Right forelimb (tissue), 1 donor: ENCODE measurements at regions not wholly inside any gene's neighbourhood (a gene's known extent, or its start where the extent isn't known, plus 50 kb on each side); places are given as distances from the start of the nearest gene placed in this dataset.
A peak's percentile ranks its signal among the peaks of the same experiment; 100 is the strongest.
"Not testable (repeated sequence)": the region's sequence is repeated elsewhere in the genome, so short reads cannot be mapped to it uniquely, and the experiment has no call there.

Experiments used
- DNase-seq: peaks from one replicate; pipeline ENCODE4 v3.0.0-alpha.2; 2018

DNA sequence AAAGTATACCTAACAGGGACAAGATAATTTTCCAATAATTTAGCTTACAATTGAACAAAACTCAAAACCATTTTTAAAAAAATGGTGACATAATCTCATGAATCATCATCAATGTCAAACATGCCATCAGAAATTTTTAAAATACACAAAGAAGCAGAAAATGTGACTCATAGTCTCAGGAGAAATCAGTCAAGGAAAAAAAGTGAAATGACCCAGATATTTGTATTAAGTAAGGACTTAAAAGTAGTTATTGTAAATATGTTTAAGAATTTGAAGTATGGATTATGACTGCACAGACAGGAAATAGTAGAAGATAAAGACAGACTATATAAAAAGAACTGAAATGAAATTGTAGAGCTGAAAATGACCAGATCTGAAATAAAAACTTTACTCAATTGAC is 473.9 kb upstream of the SYT4 start:
- DNase-seq: no peak

DNA sequence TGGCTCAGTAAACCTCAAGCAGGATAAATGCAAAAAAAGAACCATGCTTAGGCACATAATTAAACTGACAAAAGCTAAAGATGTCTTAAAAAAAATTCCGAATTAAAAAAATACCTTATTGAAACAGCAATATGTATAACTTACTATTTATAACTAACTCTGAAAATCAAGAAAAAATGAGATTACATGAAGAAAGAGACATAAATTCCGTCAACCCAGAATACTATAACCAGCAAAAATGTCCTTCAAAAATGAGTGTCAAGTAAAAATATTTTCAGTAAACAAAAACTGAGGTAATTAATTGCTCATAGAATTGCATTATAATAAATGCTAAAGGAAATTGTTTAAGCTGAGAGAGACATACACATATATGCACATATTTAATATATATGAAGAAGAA is 474.5 kb upstream of the SYT4 start:
- no peak for DNase-seq

GRCh38 chr18:43757273-43757672 is 480.0 kb upstream of the SYT4 start:
- no peak for DNase-seq

- DNase-seq: no peak
These were observed 481.4 kb upstream of the SYT4 start for GRCh38 chr18:43758734-43759133.

GRCh38 chr18:43760010-43760409 is 482.7 kb upstream of the SYT4 start:
- no peak for DNase-seq

DNA sequence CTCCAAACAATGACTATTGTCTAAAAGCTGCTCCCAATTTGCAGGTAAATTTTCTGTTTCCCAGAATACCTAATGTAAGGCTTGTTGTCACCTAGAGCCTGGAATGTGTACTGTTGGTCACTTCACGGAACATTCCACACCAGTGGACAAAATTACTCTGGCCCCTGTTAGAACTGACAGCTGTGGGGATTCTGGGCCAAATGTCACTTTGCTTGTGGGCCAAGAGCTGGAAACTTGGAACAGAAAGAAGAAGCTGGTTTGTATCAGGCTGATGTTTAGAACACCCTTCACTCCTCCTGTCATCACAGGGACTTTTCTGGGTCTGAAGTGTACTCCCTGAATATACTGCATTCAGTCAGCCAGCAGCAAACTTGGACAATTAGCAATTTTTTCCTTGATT is 495.6 kb upstream of the SYT4 start:
- DNase-seq: peak; percentile 47

- no peak for DNase-seq
These were observed 497.2 kb upstream of the SYT4 start for GRCh38 chr18:43774497-43774896.

DNA sequence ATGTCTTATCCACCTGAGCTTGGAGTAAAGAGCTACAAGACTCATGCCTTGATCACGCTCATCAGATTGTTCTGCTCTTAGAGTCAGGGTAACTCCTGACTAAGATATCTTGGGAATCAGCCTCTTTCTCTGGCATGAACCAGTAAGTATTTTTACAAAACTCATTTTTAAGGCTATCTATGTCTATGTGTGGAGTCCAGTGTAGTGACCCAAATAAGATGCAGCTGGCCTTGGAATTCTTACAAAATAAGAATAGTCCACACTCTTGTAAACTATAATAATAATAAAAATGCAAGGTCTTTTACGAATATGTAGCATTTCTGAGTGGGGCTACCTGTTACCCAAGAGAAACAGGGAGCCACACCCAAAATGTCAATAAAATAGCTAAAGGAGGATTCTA is 498.3 kb upstream of the SYT4 start:
- no peak for DNase-seq

- no peak for DNase-seq
These were observed 499.7 kb upstream of the SYT4 start for GRCh38 chr18:43776997-43777396.

GRCh38 chr18:43777636-43778304 is 500.5 kb upstream of the SYT4 start:
- DNase-seq: no peak

GRCh38 chr18:43780782-43781340 is 503.6 kb upstream of the SYT4 start:
- DNase-seq: no peak

DNA sequence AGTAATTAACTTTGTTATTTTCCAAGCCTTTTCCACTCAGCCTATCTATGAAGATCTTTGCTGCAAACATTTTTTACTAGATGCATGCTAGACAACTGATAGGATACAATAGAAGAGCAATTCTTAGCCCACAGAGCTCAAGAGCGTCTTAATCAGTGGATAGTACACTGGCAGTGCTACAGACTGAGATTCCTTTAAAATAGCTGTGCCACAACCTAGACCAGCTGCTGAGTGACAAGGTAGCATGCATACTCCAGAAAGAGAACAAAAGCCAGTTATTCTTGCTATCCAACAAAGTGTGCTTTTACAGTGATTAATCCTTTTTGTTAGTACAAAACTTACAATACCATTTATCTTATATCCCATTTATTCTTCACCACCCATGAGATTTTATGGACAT is 507.9 kb upstream of the SYT4 start:
- DNase-seq: no peak

DNA sequence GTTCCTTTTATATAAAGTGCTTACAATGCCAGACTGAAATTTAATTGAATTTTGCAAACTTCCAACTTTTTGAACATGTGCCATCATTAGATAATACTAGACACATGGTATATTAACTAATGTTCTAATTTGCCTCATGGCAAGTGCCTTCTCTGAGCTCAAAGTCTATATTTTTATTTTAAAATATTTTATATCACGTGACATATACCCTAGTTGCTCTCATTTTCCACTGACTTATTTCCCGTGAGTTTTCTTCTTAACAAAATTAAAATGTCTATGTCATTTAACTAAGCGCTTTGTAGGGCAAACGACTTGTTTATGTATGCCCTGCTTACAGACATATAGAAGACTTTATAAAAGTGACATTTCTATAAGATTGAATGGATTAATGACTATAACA is 509.6 kb upstream of the SYT4 start:
- DNase-seq: no peak

DNA sequence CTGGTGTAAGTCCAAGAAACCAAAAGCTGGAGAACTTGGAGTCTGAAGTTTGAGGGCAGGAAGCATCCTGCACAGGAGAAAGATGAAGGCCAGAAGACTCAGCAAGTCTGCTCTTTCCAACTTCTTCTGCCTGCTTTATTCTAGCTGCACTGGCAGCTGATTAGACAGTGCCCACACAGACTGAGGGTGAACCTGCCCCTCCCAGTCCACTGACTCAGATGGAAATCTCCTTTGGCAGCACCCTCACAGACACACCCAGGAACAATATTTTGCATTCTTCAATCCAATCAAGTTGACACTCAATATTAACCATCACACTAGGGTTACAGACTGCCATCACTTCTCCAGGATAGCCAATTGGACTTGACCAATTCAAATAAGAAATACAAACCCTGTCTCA is 510.4 kb upstream of the SYT4 start:
- DNase-seq: not testable (repeated sequence)

DNA sequence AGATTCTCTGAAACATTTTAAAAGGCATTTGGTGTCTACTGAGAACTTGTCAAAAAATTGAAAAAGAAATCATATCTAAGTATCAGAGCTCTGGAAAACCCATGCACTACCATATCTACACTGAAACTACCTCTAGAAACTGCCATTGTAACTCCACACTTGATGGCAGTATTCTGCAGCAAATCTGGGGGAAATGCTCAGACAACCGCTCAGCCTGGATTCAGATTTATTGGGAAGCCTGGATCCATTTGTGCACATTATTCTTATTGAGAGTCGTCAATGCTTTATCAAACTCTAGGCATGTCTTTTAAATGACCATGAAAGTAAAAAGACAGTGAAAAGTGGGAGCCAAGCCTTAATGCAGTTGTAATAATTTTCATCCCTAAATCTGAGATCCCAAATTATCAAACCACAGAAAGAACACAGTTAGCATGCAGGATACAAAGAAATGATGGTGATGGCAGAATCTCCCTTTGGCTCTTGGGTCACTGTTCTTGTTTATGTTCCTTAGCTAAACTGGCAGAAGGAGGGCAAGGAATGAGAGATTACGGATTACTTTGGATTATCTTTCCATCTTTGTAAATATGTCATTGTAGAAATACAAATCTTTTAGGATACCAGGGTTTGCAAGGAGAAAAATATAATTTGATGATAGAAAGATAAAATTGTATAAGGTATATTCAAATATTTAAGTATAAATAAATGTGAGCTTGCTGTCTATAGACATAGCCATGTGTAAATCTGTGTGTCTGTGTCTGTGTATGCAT is 512.1 kb upstream of the SYT4 start:
- DNase-seq: no peak

GRCh38 chr18:43793910-43794309 is 516.6 kb upstream of the SYT4 start:
- DNase-seq: no peak

DNA sequence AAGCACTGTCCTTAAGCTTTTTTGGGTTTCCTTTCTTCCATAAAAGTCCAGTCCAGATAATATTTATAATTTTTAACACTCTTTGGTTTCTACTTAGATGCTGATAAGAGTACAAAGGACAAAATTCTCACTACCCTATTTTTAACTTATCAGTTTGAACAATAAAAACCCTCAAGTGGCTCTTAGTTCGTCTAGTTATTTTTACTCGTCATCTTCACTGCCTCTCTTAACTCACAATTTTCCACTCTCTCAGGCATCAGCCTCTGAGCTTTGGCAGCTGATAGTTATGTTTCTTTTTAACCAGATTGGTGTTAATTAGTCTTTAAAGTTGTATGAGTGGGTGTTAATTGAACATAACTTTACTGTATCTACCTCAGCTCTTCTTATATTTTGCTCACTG is 517.1 kb upstream of the SYT4 start:
- DNase-seq: no peak

GRCh38 chr18:43797347-43797746 is 520.1 kb upstream of the SYT4 start:
- no peak for DNase-seq

- DNase-seq: no peak
These were observed 523.3 kb upstream of the SYT4 start for GRCh38 chr18:43800584-43800983.

DNA sequence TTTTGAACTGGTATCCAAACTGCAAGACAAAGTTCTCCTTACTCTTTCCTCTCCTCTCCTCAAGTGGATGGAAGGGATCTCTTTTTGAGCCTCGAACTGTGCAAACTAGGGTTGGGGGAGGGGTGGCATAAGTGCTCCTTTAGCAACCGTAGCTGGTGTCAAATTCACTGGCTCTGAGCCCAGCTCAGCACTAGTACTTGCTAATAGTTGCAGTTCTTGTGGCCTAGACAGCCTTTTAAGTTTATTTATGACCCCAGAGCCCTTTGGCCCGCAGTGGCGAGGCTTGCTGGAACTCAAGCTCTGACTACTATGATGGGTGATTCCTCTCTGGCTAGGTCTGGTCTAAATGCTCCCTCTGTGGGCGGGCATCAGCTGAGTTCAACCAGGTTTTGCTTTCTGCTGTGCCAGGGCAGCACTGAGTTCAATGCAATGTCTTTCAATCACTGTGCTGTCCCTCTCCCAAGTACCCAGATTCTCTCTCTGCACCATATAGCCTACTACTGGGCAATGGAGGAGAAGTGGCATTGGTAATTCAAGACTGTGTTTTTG is 528.4 kb upstream of the SYT4 start:
- DNase-seq: no peak

DNA sequence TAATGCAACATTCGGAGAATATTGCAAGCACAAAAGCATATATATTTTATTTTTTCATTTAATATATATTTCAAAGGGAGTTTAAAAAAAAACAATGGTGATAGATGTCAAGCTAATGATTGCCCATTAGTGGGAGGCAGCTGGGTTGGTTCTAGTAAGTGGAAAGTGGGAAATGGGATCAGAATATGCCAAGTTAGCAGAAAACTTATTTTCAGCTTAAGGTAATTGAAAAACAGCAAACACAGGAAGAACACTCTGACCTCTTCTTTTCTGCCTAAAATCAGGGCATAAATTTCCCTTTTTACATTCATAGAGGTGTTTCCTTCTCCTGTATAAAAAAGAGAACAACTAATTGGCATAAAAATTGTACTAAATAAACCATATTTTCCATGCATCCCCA is 535.3 kb upstream of the SYT4 start:
- no peak for DNase-seq

- no peak for DNase-seq
These were observed 542.1 kb upstream of the SYT4 start for GRCh38 chr18:43819397-43819796.

DNA sequence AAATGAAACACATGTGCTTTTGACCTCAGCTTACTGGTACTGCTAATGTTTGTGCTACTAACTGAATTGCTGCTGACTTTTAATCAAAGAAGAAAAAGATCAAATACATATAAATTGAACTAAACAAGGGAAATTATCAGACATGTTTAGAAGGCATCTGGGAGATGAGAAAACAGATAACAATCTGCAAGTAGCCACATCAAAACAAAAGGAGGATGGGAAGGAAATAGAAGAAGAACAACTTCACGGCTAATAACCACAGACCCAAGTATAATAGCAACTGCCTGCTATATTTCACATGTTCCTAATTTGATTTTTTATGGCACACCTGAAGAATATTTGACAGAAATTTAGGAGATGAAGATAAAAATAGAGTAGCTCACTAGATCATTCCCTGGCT is 542.6 kb upstream of the SYT4 start:
- no peak for DNase-seq

DNA sequence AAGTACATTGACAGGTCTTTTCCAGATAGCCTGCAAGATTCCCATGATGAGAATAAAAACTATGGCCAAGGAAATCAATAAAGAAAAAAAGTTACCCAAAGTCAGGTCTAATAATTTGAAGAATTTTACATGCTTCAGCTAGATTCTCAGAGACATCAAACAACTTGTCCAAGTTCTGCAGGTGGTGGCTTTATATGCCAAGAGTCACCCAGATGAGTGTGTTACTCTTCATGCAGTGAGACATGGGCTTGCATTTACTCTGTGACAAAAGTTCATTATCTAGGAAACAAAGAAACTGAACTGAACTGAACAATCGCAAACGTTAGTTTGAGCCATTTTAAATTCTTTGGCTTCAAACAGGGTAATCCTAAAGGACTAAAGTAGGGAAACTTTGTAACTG is 548.5 kb upstream of the SYT4 start:
- no peak for DNase-seq
